IPS DF 19.7 (cell line): ENCODE measurements at regions not wholly inside any gene's neighbourhood (a gene's known extent, or its start where the extent isn't known, plus 50 kb on each side); places are given as distances from the start of the nearest gene placed in this dataset.
"Not testable (repeated sequence)": the region's sequence is repeated elsewhere in the genome, so short reads cannot be mapped to it uniquely, and the experiment has no call there.

ENCODE experiments used
- DNase-seq: peaks from one replicate; pipeline ENCODE4 v3.0.0-alpha.2; 2013; ENCODE audit warnings: low read depth, low spot score

GRCh38 chr5:175347027-175347426 is 97.0 kb downstream of the DRD1 start:
- DNase-seq, result no peak

- no peak for DNase-seq
Observed at GRCh38 chr5:175344331-175345195, 99.4 kb downstream of the DRD1 start.

- DNase-seq, result no peak
Observed at GRCh38 chr5:175343308-175343707, 100.7 kb downstream of the DRD1 start.

- DNase-seq, result no peak
Observed at GRCh38 chr5:175340180-175340579, 103.8 kb downstream of the DRD1 start.

- DNase-seq, result no peak
Observed at GRCh38 chr5:175337680-175338079, 106.3 kb downstream of the DRD1 start.

GRCh38 chr5:175336781-175337180 is 107.2 kb downstream of the DRD1 start:
- DNase-seq, result no peak

- DNase-seq, result no peak
Observed at GRCh38 chr5:175335691-175336090, 108.3 kb downstream of the DRD1 start.

- DNase-seq, result not testable (repeated sequence)
Observed at GRCh38 chr5:175331173-175332036, 112.6 kb downstream of the DRD1 start.

GRCh38 chr5:175329976-175330375 is 114.0 kb downstream of the DRD1 start:
- DNase-seq, result no peak

- no peak for DNase-seq
Observed at GRCh38 chr5:175328687-175329086, 115.3 kb downstream of the DRD1 start.

GRCh38 chr5:175328176-175328575 is 115.8 kb downstream of the DRD1 start:
- no peak for DNase-seq

- no peak for DNase-seq
Observed at GRCh38 chr5:175325681-175326080, 118.3 kb downstream of the DRD1 start.

- peak; percentile 56 for DNase-seq
Observed at GRCh38 chr5:175321927-175322532, 122.0 kb downstream of the DRD1 start.

- no peak for DNase-seq
Observed at GRCh38 chr5:175319199-175319598, 124.8 kb downstream of the DRD1 start.

GRCh38 chr5:175317872-175318271 is 126.1 kb downstream of the DRD1 start:
- no peak for DNase-seq

- no peak for DNase-seq
Observed at GRCh38 chr5:175309218-175309810, 134.7 kb downstream of the DRD1 start.

- DNase-seq, result no peak
Observed at GRCh38 chr5:175308701-175309100, 135.3 kb downstream of the DRD1 start.

GRCh38 chr5:175306381-175306780 is 137.6 kb downstream of the DRD1 start:
- DNase-seq, result no peak

GRCh38 chr5:175305251-175305650 is 138.7 kb downstream of the DRD1 start:
- no peak for DNase-seq

- DNase-seq, result no peak
Observed at GRCh38 chr5:175290379-175290778, 153.6 kb downstream of the DRD1 start.

- no peak for DNase-seq
Observed at GRCh38 chr5:175288048-175288621, 155.8 kb downstream of the DRD1 start.
